Endothelial cell of umbilical vein (primary cell): ENCODE measurements at regions not wholly inside any gene's neighbourhood (a gene's known extent, or its start where the extent isn't known, plus 50 kb on each side); places are given as distances from the start of the nearest gene placed in this dataset.

Source experiments
- CTCF ChIP-seq, 2 donors: IDR thresholded peaks; 1 replicate in 1 of 2; 2 replicates in 1 of 2; pipeline ENCODE4 v1.5.1; 2011; ENCODE audit warnings: low read length in 2 of 2, mild to moderate bottlenecking in 2 of 2, moderate library complexity in 2 of 2, control low read depth in 1 of 2, inconsistent platforms in 1 of 2, low read depth in 1 of 2; ENCODE audit not compliant: insufficient read depth in 1 of 2; ENCODE audit errors: extremely low read depth in 1 of 2
- EZH2 ChIP-seq: IDR thresholded peaks from 2 replicates; pipeline ENCODE4 v1.6.1; 2012; ENCODE audit warnings: borderline replicate concordance, low read depth, mild to moderate bottlenecking, moderate library complexity, low read length, inconsistent platforms; ENCODE audit not compliant: severe bottlenecking
- FOS ChIP-seq: IDR thresholded peaks from 2 replicates; pipeline ENCODE4 v1.6.1; 2011; ENCODE audit warnings: mild to moderate bottlenecking, low read length, moderate library complexity, borderline replicate concordance; ENCODE audit not compliant: insufficient read depth
- POLR2A ChIP-seq: IDR thresholded peaks from 2 replicates; pipeline ENCODE4 v1.6.1; 2012; ENCODE audit warnings: low read depth, mild to moderate bottlenecking, control low read depth, low read length
- POLR2AphosphoS5 ChIP-seq: IDR thresholded peaks from 2 replicates; pipeline ENCODE4 v1.6.1; 2012; ENCODE audit warnings: low read depth, mild to moderate bottlenecking, control low read depth, low read length, moderate library complexity; ENCODE audit not compliant: insufficient read depth
- TF ChIP-seq, protein P1 (sequence below): IDR thresholded peaks from 2 replicates; pipeline ENCODE4 v1.6.1; 2011; ENCODE audit not compliant: insufficient read depth, insufficient read length

DNA sequence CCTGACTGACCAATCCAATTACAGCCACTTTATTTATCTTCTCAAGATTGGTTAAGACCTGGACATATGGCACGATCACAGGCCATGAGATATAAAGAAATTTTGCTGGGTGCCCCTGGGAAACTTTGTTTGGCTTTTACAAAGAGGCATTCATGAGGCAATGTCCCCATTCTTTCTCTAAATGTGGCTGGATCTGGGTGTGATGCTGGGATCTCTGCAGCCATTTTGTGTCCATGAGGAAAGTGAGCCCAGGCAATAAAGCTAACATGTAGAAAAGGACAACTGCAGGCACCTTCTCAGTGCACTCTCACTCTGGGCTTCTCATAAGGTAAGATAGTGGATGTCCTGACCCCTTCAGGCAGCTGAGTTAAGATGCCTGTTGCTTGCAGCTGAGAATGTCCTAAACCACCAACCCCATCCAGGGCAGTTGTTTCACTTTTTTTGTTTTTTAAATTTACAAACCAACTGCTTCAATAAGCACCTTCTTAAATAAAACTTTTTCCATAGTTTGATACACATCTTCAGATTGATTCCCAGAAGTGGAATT is 372.3 kb downstream of the MIAT start:
- TF ChIP-seq CTCF (IDR thresholded peaks at IDR 0.05; ENCODE audit: extremely low read depth in 1 of 2, insufficient read depth in 1 of 2, low read depth in 1 of 2, low read length in 2 of 2) (no peak), POLR2A (no peak), EZH2 (no peak), POLR2AphosphoS5 (no peak), FOS (no peak)
- TF ChIP-seq, protein P1, sequence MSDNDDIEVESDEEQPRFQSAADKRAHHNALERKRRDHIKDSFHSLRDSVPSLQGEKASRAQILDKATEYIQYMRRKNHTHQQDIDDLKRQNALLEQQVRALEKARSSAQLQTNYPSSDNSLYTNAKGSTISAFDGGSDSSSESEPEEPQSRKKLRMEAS, result no peak
